NCI-H2171 treated with DMSO at 0.1 percent for 48 hours (cell line): ENCODE measurements at regions not wholly inside any gene's neighbourhood (a gene's known extent, or its start where the extent isn't known, plus 50 kb on each side); places are given as distances from the start of the nearest gene placed in this dataset.
"Not testable (repeated sequence)": the region's sequence is repeated elsewhere in the genome, so short reads cannot be mapped to it uniquely, and the experiment has no call there.

Source experiments
- DNase-seq: peaks from one replicate; lab custom pipeline; 2025; lab: John Stamatoyannopoulos, UW

- no peak for DNase-seq
Observed at GRCh38 chr3:99586701-99587100, 51.7 kb upstream of the COL8A1 start.

- DNase-seq = no peak
Observed at GRCh38 chr3:99579965-99580364, 58.4 kb upstream of the COL8A1 start.

- no peak for DNase-seq
Observed at GRCh38 chr3:99579246-99579645, 59.1 kb upstream of the COL8A1 start.

- DNase-seq = no peak
Observed at GRCh38 chr3:99578339-99578970, 59.9 kb upstream of the COL8A1 start.

GRCh38 chr3:99576904-99577559 is 61.4 kb upstream of the COL8A1 start:
- DNase-seq = no peak

GRCh38 chr3:99575683-99576082 is 62.7 kb upstream of the COL8A1 start:
- no peak for DNase-seq

- DNase-seq = no peak
Observed at GRCh38 chr3:99570061-99570460, 68.3 kb upstream of the COL8A1 start.

- no peak for DNase-seq
Observed at GRCh38 chr3:99568663-99569335, 69.6 kb upstream of the COL8A1 start.

GRCh38 chr3:99565331-99565730 is 73.1 kb upstream of the COL8A1 start:
- DNase-seq = no peak

- DNase-seq = no peak
Observed at GRCh38 chr3:99562990-99563607, 75.3 kb upstream of the COL8A1 start.

GRCh38 chr3:99562138-99562537 is 76.3 kb upstream of the COL8A1 start:
- no peak for DNase-seq

- DNase-seq = no peak
Observed at GRCh38 chr3:99561056-99561455, 77.3 kb upstream of the COL8A1 start.

GRCh38 chr3:99559196-99559595 is 79.2 kb upstream of the COL8A1 start:
- no peak for DNase-seq

- not testable (repeated sequence) for DNase-seq
Observed at GRCh38 chr3:99555885-99556284, 82.5 kb upstream of the COL8A1 start.

GRCh38 chr3:99551520-99551919 is 86.9 kb upstream of the COL8A1 start:
- DNase-seq = no peak

GRCh38 chr3:99549957-99550603 is 88.3 kb upstream of the COL8A1 start:
- DNase-seq = no peak

- DNase-seq = no peak
Observed at GRCh38 chr3:99549220-99549619, 89.2 kb upstream of the COL8A1 start.

GRCh38 chr3:99548674-99549073 is 89.7 kb upstream of the COL8A1 start:
- DNase-seq = no peak

- no peak for DNase-seq
Observed at GRCh38 chr3:99545941-99546580, 92.3 kb upstream of the COL8A1 start.

- no peak for DNase-seq
Observed at GRCh38 chr3:99544786-99545281, 93.6 kb upstream of the COL8A1 start.

- DNase-seq = no peak
Observed at GRCh38 chr3:99543796-99544195, 94.6 kb upstream of the COL8A1 start.
